GM12801 (cell line): ENCODE measurements at regions not wholly inside any gene's neighbourhood (a gene's known extent, or its start where the extent isn't known, plus 50 kb on each side); places are given as distances from the start of the nearest gene placed in this dataset.

Experiments
- CTCF ChIP-seq: IDR thresholded peaks from one replicate; pipeline ENCODE4 v1.5.1; 2011; ENCODE audit warnings: control low read depth; ENCODE audit not compliant: insufficient read length; ENCODE audit errors: extremely low read depth

GRCh38 chr16:9351440-9351839 lies 260.0 kb downstream of the HAPSTR1 start:
- TF ChIP-seq CTCF = no peak

- TF ChIP-seq CTCF = no peak
Observed at GRCh38 chr16:9351841-9352434, 260.5 kb downstream of the HAPSTR1 start.

- no peak for TF ChIP-seq CTCF
Observed at GRCh38 chr16:9357829-9358228, 266.4 kb downstream of the HAPSTR1 start.

- TF ChIP-seq CTCF = no peak
Observed at GRCh38 chr16:9360075-9360474, 268.6 kb downstream of the HAPSTR1 start.

GRCh38 chr16:9362050-9362449 lies 270.6 kb downstream of the HAPSTR1 start:
- TF ChIP-seq CTCF = no peak

GRCh38 chr16:9362604-9363003 lies 271.2 kb downstream of the HAPSTR1 start:
- TF ChIP-seq CTCF = no peak

GRCh38 chr16:9363520-9363919 lies 272.1 kb downstream of the HAPSTR1 start:
- no peak for TF ChIP-seq CTCF
